GM12878 (cell line): ENCODE measurements at regions not wholly inside any gene's neighbourhood (a gene's known extent, or its start where the extent isn't known, plus 50 kb on each side); places are given as distances from the start of the nearest gene placed in this dataset.
A peak's percentile ranks its signal among the peaks of the same experiment; 100 is the strongest.

Experiments used
- ATAC-seq: fragments of 200-7000 bp; cut with Tn5 transposase; 3 replicates; pipeline ENCODE4 v1.9.1; 2020; ENCODE audit warnings: mild to moderate bottlenecking, moderate library complexity
- BruUV-seq: library from RNA; stranded (reverse); fragments of 400-500 nt; replicated peaks from 2 replicates; lab custom pipeline; 2021; lab: Mats Ljungman, UMichigan
- CTCF ChIA-PET: fragments of 300-600 bp; sonication (Branson Sonifier 250); formaldehyde crosslinking; extraction: SDS; loops from one replicate; lab custom pipeline; 2021; ENCODE audit warnings: inconsistent platforms; lab: Yijun Ruan, JAX
- POLR2A ChIA-PET: fragments of 350-600 bp; formaldehyde crosslinking; extraction: SDS; loops from one replicate; lab custom pipeline; 2021; ENCODE audit warnings: inconsistent platforms; lab: Charles Lee
- RAD21 ChIA-PET: fragments of 300-600 bp; sonication (Branson Sonifier 250); formaldehyde crosslinking; loops from one replicate; lab custom pipeline; 2023; ENCODE audit warnings: antibody characterized with exemption; ENCODE audit not compliant: unreplicated experiment; lab: Charles Lee
- SMC1A ChIA-PET: fragments of 300-600 bp; sonication (Branson Sonifier 250); formaldehyde crosslinking; loops from one replicate; lab custom pipeline; 2023; ENCODE audit not compliant: unreplicated experiment, uncharacterized antibody; lab: Charles Lee
- DNase-seq: peaks from one replicate; pipeline ENCODE4 v3.0.0-alpha.2; 2011; ENCODE audit warnings: low read depth, low spot score
- FAIRE-seq: peaks from 3 replicates; lab custom pipeline; 2011; peaks lifted over from hg19 to GRCh38; lab: Jason Lieb, UNC
- H2AFZ ChIP-seq: 2 replicates; pipeline ENCODE4 v1.6.0; 2011; ENCODE audit warnings: low read depth, low read length, control low read depth; ENCODE audit not compliant: control insufficient read depth
- H3K27ac ChIP-seq: 2 replicates; pipeline ENCODE4 v1.5.1; 2011; ENCODE audit warnings: control low read depth; ENCODE audit not compliant: control insufficient read depth, insufficient read depth
- H3K27me3 ChIP-seq, 2 experiments: replicated peaks in 1 of 2; 2 replicates each; pipeline versions ENCODE4 v1.6.0 to v1.6.1; 2011; ENCODE audit warnings: low read length in 1 of 2; ENCODE audit not compliant: control insufficient read depth in 2 of 2, insufficient read depth in 2 of 2
- H3K36me3 ChIP-seq, 2 experiments: 2 replicates each; pipeline ENCODE4 v1.5.1; 2011; ENCODE audit warnings: low read length in 1 of 2; ENCODE audit not compliant: control insufficient read depth in 2 of 2, insufficient read depth in 2 of 2
- H3K4me1 ChIP-seq: 2 replicates; pipeline ENCODE4 v1.6.1; 2011; ENCODE audit warnings: mild to moderate bottlenecking, low read length, moderate library complexity, mixed read lengths; ENCODE audit not compliant: control insufficient read depth, insufficient read depth
- H3K4me2 ChIP-seq: 2 replicates; pipeline ENCODE4 v1.6.0; 2011; ENCODE audit warnings: control low read depth; ENCODE audit not compliant: control insufficient read depth, insufficient read depth
- H3K4me3 ChIP-seq: fragments of 200-600 bp; sonication (generic); 2 replicates; pipeline ENCODE4 v1.5.1; 2016
- H3K79me2 ChIP-seq: 2 replicates; pipeline ENCODE4 v1.6.0; 2011; ENCODE audit warnings: low read length; ENCODE audit not compliant: control insufficient read depth, insufficient read depth
- H3K9ac ChIP-seq: 2 replicates; pipeline ENCODE4 v1.8.0; 2011; ENCODE audit warnings: low read length, control low read depth, mixed read lengths; ENCODE audit not compliant: control insufficient read depth, insufficient read depth
- H3K9me3 ChIP-seq: replicated peaks from 3 replicates; pipeline ENCODE4 v1.5.1; 2011; ENCODE audit warnings: mild to moderate bottlenecking, low read length; ENCODE audit not compliant: control insufficient read depth, insufficient read depth
- H4K20me1 ChIP-seq: 2 replicates; pipeline ENCODE4 v1.6.0; 2011; ENCODE audit not compliant: control insufficient read depth, insufficient read depth
- ASH2L ChIP-seq: fragments of 300-600, 200-600 bp; sonication (generic); IDR thresholded peaks from 2 replicates; pipeline ENCODE4 v1.6.1; 2017; ENCODE audit warnings: low read depth, mild to moderate bottlenecking, borderline replicate concordance
- BCL3 ChIP-seq: IDR thresholded peaks from 2 replicates; pipeline ENCODE4 v1.6.1; 2011; ENCODE audit warnings: borderline replicate concordance, low read depth, mild to moderate bottlenecking, moderate library complexity, low read length; ENCODE audit not compliant: insufficient read depth, poor library complexity, severe bottlenecking
- CHD4 ChIP-seq: fragments of 200-600 bp; sonication (generic); IDR thresholded peaks from 2 replicates; pipeline ENCODE4 v1.6.1; 2016; ENCODE audit warnings: mild to moderate bottlenecking
- E2F8 ChIP-seq: fragments of 450-650 bp; IDR thresholded peaks from 2 replicates; pipeline ENCODE4 v1.6.1; 2018; ENCODE audit warnings: mild to moderate bottlenecking, low read depth, moderate library complexity; ENCODE audit not compliant: partially characterized antibody
- JUNB ChIP-seq: IDR thresholded peaks from 2 replicates; pipeline ENCODE4 v1.6.1; 2016; ENCODE audit warnings: antibody characterized with exemption, mild to moderate bottlenecking
- MAX ChIP-seq: IDR thresholded peaks from 2 replicates; pipeline ENCODE4 v1.6.1; 2012; ENCODE audit warnings: low read depth, low read length, improper control_type of control experiment
- MEF2B ChIP-seq: fragments of 450-650 bp; IDR thresholded peaks from 2 replicates; pipeline ENCODE4 v1.6.1; 2018; ENCODE audit warnings: mild to moderate bottlenecking, moderate library complexity; ENCODE audit not compliant: partially characterized antibody, poor library complexity, severe bottlenecking
- POLR2AphosphoS2 ChIP-seq: IDR thresholded peaks from 2 replicates; pipeline ENCODE4 v1.6.1; 2011; ENCODE audit warnings: low read depth, mild to moderate bottlenecking, low read length, improper control_type of control experiment, moderate library complexity
- RBBP5 ChIP-seq: fragments of 200-600 bp; sonication (generic); conservative IDR thresholded peaks from 2 replicates; pipeline ENCODE4 v1.6.1; 2016
- RELA ChIP-seq: fragments of 450-650 bp; IDR thresholded peaks from 2 replicates; pipeline ENCODE4 v1.8.0; 2014; ENCODE audit warnings: borderline replicate concordance; ENCODE audit not compliant: partially characterized antibody
- SIN3A ChIP-seq: IDR thresholded peaks from 2 replicates; pipeline ENCODE4 v1.6.1; 2012; ENCODE audit warnings: low read depth, low read length, improper control_type of control experiment
- SKIL ChIP-seq: fragments of 450-650 bp; IDR thresholded peaks from 2 replicates; pipeline ENCODE4 v1.6.1; 2017; ENCODE audit warnings: mild to moderate bottlenecking, low read depth, inconsistent platforms; ENCODE audit not compliant: poor library complexity, severe bottlenecking
- SRF ChIP-seq, 2 experiments: IDR thresholded peaks; 2 replicates each; pipeline ENCODE4 v1.6.1; 2011; ENCODE audit warnings: low read depth in 2 of 2, low read length in 2 of 2, mild to moderate bottlenecking in 1 of 2, moderate library complexity in 1 of 2
- STAT3 ChIP-seq: IDR thresholded peaks from 2 replicates; pipeline ENCODE4 v1.6.1; 2011; ENCODE audit warnings: low read depth, low read length, improper control_type of control experiment
- TCF12 ChIP-seq: IDR thresholded peaks from 2 replicates; pipeline ENCODE4 v1.6.1; 2011; ENCODE audit warnings: low read depth, mild to moderate bottlenecking, low read length
- YY1 ChIP-seq: IDR thresholded peaks from 2 replicates; pipeline ENCODE4 v1.6.1; 2011; ENCODE audit warnings: low read depth, mild to moderate bottlenecking, low read length
- WGBS: methylation state at CpG from one replicate; pipeline ENCODE4 v1.1.6; 2016; ENCODE audit warnings: low lambda C conversion rate; ENCODE audit not compliant: insufficient replicate concordance, insufficient coverage; ENCODE audit errors: missing lambda C conversion rate; 5-methylcytosine and 5-hydroxymethylcytosine counted together
- in situ Hi-C: fragments of 300-500 bp; cut with MboI; formaldehyde crosslinking; loops from 9 replicates; pipeline ENCODE4 v1.14.3; 2018; ENCODE audit warnings: mixed read lengths
- intact Hi-C: fragments of 100-400 bp; cut with micrococcal nuclease; formaldehyde crosslinking; loops from one replicate; pipeline ENCODE4 v1.14.2; 2022; ENCODE audit not compliant: unreplicated experiment

GRCh38 chr5:99030906-99031440 is 102.2 kb upstream of the CHD1 start (continued):
- no peak for TF ChIP-seq BCL3
- no peak for TF ChIP-seq SRF (IDR thresholded peaks at IDR 0.05; ENCODE audit: low read depth in 2 of 2, low read length in 2 of 2)
- no peak for TF ChIP-seq MEF2B
- TF ChIP-seq MAX, result no peak

GRCh38 chr5:99029172-99029571 is 100.4 kb upstream of the CHD1 start:
- in situ Hi-C loops (loop anchor here (5.0 to 25.0 kb wide), 2 partner anchors 102 to 1842 kb away; partner anchors contain the start of genes CHD1 and RIOK2), intact Hi-C loops (no loop called here)
- no peaks in the 10 kb centered on the region for H3K9me3 ChIP-seq
- H2AFZ ChIP-seq, result no peak overlapping the region
- ATAC-seq, result peak; percentile 5; the same call in 1 of the 3 replicates
- H4K20me1 ChIP-seq, result no peaks in the 10 kb centered on the region
- H3K9ac ChIP-seq, result no peak overlapping the region
- ChIA-PET POLR2A (interaction anchor here (0.8 to 1.3 kb wide), 3 partner anchors 9 to 125 kb away, joined by 3 read pairs; no protein-coding TSS in a partner anchor), RAD21 (interaction anchor here (0.9 to 2.3 kb wide), 6 partner anchors 95 to 1798 kb away, joined by 3 to 8 read pairs (median 4); no protein-coding TSS in a partner anchor), CTCF (interaction anchor here (0.9 to 3.8 kb wide), 9 partner anchors 10 to 125 kb away, joined by 3 to 20 read pairs (median 4); no protein-coding TSS in a partner anchor), SMC1A (interaction anchor here (0.6 to 5.5 kb wide), 12 partner anchors 23 to 130 kb away, joined by 3 to 41 read pairs (median 5); partner anchors contain the start of gene CHD1)
- H3K4me1 ChIP-seq, result peaks cover 60% of the 10 kb centered on the region
- peak overlapping the region; percentile 74; the same call in 1 of the 2 replicates for H3K27ac ChIP-seq
- no peaks in the 10 kb centered on the region for H3K27me3 ChIP-seq
- FAIRE-seq, result no peak
- 21% methylated on average over 1 of the region's 1 CpG for WGBS
- DNase-seq, result no peak
- BruUV-seq, result no TSS peak
- no peak overlapping the region for H3K4me3 ChIP-seq
- no peaks in the 10 kb centered on the region for H3K36me3 ChIP-seq
- no peaks in the 10 kb centered on the region for H3K79me2 ChIP-seq
- no peak overlapping the region; the same call in 1 of the 2 replicates for H3K4me2 ChIP-seq
- TF ChIP-seq SIN3A (no peak), RBBP5 (no peak), YY1 (no peak), TCF12 (no peak), POLR2AphosphoS2 (no peak), E2F8 (no peak), RELA (no peak), SKIL (no peak), CHD4 (no peak), ASH2L (no peak), STAT3 (no peak), JUNB (peak; percentile 62; the same call in 1 of the 2 replicates)
